Frontal cortex (tissue), 3 donors: ENCODE measurements at regions not wholly inside any gene's neighbourhood (a gene's known extent, or its start where the extent isn't known, plus 50 kb on each side); places are given as distances from the start of the nearest gene placed in this dataset.
"Not testable (repeated sequence)": the region's sequence is repeated elsewhere in the genome, so short reads cannot be mapped to it uniquely, and the experiment has no call there.

ENCODE experiments used
- DNase-seq, 2 donors: peaks; one replicate each; pipeline ENCODE4 v3.0.0; 2012; ENCODE audit warnings: low spot score in 2 of 2
- FAIRE-seq: peaks from 2 replicates; lab custom pipeline; 2012; peaks lifted over from hg19 to GRCh38; lab: Jason Lieb, UNC
- donor health status: control.
- donor health status: control.
- donor health status: control.

- FAIRE-seq: no peak
- DNase-seq: no peak
These were observed 572.0 kb upstream of the PABPC4L start for GRCh38 chr4:134773497-134774000.

- FAIRE-seq: no peak
- no peak for DNase-seq
These were observed 560.5 kb upstream of the PABPC4L start for GRCh38 chr4:134762053-134762452.

DNA sequence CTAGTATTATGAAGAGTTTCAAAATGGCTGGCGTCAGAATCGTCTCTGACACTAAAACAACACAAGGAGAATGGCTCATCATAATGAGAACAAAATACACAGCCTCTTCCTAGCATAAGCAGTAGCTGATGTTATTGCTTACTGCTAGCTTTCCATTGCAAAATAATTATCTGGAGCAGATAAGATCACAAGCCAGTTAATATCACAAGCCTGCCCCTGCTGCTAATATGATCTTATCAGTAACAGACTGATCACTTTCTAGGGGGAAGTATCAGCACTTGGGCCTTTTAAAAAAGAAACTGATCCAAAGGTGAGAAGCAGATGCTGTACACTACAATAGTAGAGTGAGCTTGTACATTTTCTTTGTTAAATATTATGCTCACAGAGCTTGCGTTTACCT is 554.8 kb upstream of the PABPC4L start:
- FAIRE-seq (no peak), DNase-seq (no peak)

DNA sequence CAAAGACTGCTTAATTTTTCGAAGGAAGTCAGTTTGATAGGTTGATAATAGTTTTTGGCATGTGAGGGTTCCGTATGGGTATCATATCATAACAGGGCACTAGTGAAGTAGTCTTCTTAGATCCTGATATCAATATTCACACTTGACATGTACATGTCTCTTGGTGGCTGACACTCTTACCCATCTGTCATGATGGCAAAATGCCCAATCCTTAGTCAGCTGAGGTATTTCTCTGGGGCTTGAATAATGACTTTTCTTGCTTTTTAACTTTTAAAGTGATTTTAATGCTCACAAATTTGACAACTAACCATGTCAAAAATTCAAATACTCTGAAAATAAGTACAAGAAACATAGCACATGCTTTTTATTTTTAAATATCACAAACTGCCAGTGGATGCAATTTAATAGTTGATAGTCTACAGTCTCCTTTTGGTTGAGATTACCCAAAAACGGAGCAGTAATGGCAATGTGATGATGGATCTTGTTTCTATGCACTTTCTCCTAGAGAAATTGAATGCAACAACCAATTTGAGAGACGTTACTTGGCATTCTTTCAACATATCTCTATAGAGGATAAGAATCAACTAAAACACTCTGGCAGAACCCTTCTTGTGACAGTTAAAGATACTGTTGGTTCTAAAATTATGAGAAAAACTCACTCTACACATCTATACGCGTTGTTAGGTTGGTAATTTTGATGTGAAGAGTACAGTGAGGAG is 552.9 kb upstream of the PABPC4L start:
- FAIRE-seq (no peak), DNase-seq (no peak)

GRCh38 chr4:134753390-134753789 is 551.8 kb upstream of the PABPC4L start:
- FAIRE-seq: no peak

GRCh38 chr4:134747108-134747805 is 545.7 kb upstream of the PABPC4L start:
- no peak for DNase-seq
- FAIRE-seq: no peak

More at GRCh38 chr4:134753390-134753789, 551.8 kb upstream of the PABPC4L start:
- no peak for DNase-seq

GRCh38 chr4:134740290-134740689 is 538.7 kb upstream of the PABPC4L start:
- no peak for DNase-seq
- no peak for FAIRE-seq

GRCh38 chr4:134735901-134736300 is 534.3 kb upstream of the PABPC4L start:
- FAIRE-seq (no peak), DNase-seq (no peak)

- DNase-seq: no peak
- FAIRE-seq: no peak
These were observed 526.1 kb upstream of the PABPC4L start for GRCh38 chr4:134727696-134728095.

- DNase-seq (no peak), FAIRE-seq (no peak)
These were observed 520.7 kb upstream of the PABPC4L start for GRCh38 chr4:134722306-134722705.

- no peak for FAIRE-seq
- no peak for DNase-seq
These were observed 518.4 kb upstream of the PABPC4L start for GRCh38 chr4:134720030-134720429.

DNA sequence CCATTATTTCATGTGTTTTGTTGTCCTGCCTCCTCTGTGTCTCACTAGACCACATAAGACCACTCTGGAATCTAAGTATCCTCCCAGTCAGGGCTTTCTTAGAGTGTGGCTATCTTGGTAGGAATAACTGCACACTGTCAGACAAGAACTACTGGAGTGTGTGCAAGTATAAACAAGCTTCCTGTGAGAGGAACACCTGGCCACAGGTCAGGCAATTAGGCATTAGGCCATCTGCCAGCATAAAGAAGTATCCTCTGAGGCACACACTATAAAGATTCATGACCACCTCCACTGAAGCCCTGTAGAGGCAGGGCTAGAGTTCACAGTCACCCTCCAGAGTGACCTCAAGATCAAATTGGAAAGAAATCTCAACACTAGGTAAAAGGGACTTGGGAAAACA is 507.0 kb upstream of the PABPC4L start:
- FAIRE-seq (no peak), DNase-seq (no peak)

DNA sequence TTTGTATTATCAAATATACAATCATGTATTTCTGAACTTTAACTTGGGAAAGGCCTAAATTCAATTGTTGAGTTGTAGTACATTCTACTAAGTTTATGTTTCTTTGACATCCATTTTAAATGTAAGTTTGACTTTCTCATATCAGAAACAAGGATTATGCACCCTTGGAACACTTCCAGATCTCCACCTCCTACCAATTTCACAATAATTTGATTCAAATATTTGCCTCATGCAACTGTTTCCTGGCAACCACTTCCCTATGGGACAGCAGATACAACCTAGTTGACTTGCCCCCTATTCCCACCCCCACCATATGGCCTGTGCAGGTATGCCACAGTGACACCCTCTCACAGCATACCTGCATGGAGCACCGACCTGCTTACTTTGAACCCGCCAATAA is 506.4 kb upstream of the PABPC4L start:
- FAIRE-seq (no peak), DNase-seq (no peak)

DNA sequence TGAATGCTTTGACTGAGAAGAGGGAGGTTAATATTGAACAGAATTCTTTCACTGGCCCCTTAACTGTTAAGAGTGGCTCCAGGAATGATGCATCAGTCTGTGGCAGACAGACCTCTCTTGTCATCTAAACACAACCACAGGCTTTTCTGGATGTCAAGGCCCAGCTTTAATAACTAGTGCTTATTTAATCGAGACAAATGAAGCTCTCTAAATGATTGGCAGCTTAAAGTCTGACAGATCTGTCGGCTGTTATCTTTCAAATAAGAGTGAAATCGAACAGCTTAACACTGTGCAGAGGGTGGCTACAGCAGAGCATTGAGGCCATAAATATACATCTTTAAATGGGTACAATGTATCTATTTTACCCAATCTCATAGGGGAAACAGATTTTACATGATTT is 500.8 kb upstream of the PABPC4L start:
- DNase-seq: no peak
- FAIRE-seq: no peak

GRCh38 chr4:134700251-134700650 is 498.7 kb upstream of the PABPC4L start:
- FAIRE-seq: no peak
- no peak for DNase-seq

GRCh38 chr4:134698831-134699230 is 497.2 kb upstream of the PABPC4L start:
- not testable (repeated sequence) for FAIRE-seq, DNase-seq

GRCh38 chr4:134695433-134695832 is 493.8 kb upstream of the PABPC4L start:
- DNase-seq (no peak), FAIRE-seq (no peak)

- no peak for FAIRE-seq
- no peak for DNase-seq
These were observed 490.3 kb upstream of the PABPC4L start for GRCh38 chr4:134691915-134692314.

GRCh38 chr4:134687646-134688628 is 486.3 kb upstream of the PABPC4L start:
- DNase-seq: no peak
- FAIRE-seq: no peak

GRCh38 chr4:134677209-134677814 is 475.7 kb upstream of the PABPC4L start:
- FAIRE-seq (no peak), DNase-seq (no peak)
